Islet of Langerhans (tissue), 1 donor: ENCODE measurements at regions not wholly inside any gene's neighbourhood (a gene's known extent, or its start where the extent isn't known, plus 50 kb on each side); places are given as distances from the start of the nearest gene placed in this dataset.
"Not testable (repeated sequence)": the region's sequence is repeated elsewhere in the genome, so short reads cannot be mapped to it uniquely, and the experiment has no call there.

Source experiments
- FAIRE-seq: peaks from one replicate; lab custom pipeline; 2011; peaks lifted over from hg19 to GRCh38; lab: Jason Lieb, UNC

- no peak for FAIRE-seq
Measured at GRCh38 chr10:56298941-56299340, 62.1 kb downstream of the ZWINT start.

DNA sequence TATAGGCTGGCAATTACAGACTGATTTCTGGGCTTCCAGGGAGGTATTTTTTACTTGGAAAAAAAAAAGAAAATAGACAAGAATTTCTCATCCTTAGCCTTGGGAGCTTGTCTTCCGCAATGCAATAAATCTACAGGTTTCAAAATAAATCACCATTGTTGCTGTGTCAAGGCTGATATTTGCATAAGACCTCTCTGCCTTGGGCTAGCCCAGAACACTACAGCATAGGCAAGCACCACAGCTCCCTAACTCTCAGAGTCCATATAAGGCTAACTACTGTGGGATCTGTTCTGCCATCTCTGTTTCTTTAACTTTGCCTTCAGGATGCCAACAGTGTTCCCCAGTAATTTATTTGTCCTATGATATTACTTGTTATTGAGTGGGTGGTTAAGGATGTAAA, 64.4 kb downstream of the ZWINT start:
- no peak for FAIRE-seq

DNA sequence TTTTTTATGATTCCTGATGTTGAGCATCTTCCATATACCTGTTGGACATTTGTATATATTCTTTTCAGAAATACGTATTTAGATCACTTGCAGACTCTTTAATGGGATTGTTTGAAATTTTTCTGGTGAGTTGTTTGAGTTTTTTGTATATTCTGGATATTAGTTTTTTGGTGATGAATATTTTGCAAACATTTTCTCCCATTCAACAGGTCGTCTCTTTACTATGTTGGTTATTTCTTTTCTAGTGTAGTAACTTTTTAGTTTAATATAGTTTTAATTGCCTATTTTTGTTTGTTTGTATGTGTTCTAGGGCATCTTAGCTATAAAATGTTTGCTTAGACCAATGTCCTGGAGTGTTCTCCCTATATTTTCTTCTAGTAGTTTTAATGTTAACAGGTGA, 72.7 kb downstream of the ZWINT start:
- FAIRE-seq = no peak

DNA sequence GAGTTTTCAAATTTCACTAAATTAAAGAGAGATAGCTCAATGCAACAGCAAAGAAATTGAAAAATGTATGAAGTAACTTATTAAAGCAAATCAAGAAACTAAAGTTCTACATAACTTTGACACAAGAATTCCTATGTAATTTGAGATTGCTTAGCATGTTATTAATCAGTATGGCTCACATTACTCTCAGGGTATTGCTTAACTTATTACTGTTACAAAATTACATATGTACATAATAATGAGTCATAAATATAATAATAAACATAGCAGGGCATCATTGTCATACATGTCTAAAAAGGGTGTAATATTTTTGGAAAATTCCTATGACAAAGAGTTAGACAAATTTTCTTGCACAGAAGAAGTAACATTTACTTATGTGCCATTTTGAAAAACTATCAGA, 75.0 kb downstream of the ZWINT start:
- no peak for FAIRE-seq

- no peak for FAIRE-seq
Measured at GRCh38 chr10:56279270-56279669, 81.8 kb downstream of the ZWINT start.

GRCh38 chr10:56269181-56269580, 91.9 kb downstream of the ZWINT start:
- no peak for FAIRE-seq

DNA sequence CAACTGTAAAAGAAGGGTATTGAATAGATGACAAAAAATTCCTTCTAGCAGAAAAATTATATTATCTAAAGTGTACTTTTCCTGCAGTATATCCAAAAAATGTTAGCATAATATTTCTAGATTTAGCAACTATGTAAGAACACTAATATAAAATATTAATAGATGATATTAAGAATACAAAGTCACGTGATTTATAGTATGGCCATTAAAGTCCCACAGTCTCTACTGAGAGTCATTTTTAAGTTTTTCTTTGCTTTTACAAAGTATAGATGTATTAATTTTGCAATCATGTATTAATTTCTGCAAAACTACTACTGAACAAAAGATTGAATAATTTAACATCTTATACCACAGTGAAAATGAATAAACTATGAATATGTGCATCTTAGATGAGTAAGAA, 94.9 kb downstream of the ZWINT start:
- no peak for FAIRE-seq

GRCh38 chr10:56258991-56259390, 102.1 kb downstream of the ZWINT start:
- no peak for FAIRE-seq

- FAIRE-seq = no peak
Measured at GRCh38 chr10:56258378-56258777, 102.7 kb downstream of the ZWINT start.

DNA sequence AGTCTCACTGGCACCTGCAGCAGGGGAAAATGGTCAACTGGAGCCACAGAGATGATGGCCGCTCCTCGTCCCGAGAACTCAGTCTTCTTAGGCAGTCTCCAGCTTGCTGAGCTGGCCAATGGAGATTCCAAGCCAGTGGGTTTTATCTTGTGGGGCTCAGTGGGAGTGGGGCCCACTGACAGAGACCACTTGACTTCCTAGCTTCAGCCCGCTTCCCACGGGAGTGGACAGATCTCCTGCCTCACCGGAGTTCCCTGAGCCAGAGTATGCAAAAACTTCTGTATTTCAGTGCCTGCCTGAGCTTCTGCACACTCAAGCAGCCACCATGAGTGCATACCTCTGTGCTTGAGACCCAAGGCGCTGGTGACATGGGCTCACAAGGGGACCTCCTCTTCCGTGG, 105.8 kb downstream of the ZWINT start:
- no peak for FAIRE-seq

DNA sequence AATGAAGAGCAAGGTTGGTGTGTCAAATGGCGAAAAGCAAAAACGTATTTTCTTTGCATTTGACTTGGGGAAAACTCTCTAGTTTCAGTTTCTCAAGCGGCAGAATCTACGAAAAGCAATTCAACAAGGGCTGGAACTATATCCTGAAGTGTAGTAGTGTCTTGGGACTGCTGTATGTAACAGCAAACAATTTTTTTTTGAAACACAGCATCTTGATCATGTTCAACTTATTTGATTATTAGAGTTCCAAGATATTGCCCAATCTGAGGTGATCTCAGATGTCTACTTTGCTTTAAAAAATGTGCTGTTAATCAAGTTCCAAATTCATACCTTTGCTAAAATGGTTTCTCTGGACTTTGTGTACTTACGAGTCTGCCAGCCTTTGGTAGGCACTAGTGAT, 120.6 kb downstream of the ZWINT start:
- no peak for FAIRE-seq

GRCh38 chr10:56231436-56231835, 129.6 kb downstream of the ZWINT start:
- FAIRE-seq = no peak

DNA sequence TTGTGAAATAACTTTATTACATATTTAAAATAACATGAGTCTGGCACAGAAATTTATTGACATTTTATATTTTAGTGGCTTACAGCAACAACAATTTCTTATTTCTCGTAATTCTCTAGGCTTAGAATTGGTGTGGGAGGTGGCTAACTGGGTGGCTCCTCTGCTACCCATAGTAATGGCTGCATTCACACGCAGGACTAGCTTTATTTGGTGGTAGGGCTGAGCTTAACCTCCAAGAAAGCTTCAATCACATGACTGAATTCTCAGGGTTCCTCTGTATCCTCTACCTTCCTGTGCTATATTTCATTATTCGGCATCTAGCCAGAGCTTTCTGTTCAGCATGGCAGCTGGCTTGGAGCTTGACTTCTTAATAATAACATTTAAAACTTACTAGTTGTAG, 138.8 kb downstream of the ZWINT start:
- no peak for FAIRE-seq

DNA sequence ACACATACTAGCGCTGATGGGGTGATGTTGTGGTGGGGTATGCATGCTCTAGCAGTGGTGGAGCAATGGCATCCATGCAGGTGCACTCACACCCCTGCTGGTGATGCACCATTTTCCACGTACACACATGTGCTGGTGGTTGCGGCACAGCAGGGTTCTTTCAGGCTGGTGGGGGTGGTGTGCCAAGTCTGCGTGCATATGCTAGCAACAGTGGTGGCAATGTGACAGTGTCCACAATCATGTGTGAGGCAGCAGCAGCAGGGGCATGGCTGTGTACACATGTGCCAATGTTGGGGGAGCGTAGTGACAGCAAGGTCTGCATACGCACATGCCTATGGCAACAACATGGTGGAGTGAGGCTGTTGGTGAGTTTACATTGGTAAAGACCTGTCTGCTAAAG, 148.1 kb downstream of the ZWINT start:
- FAIRE-seq = no peak

DNA sequence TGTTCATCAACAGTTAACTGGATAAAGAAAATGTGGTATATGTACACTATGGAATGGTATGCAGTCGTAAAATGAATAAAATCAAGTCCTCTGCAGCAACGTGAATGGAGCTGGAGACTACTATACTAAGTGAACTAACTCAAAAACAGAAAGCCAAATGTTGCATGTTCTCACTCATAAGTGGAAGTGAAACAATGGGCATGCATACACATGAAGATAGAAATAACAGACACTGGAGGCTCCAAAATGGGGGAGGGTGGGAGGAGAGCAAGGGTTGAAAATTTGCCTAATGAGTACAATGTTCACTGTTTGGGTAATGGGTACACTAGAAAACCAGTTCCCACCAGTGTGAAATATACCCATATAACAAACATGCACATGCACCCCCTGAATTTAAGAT, 179.5 kb downstream of the ZWINT start:
- no peak for FAIRE-seq

GRCh38 chr10:56178210-56178609, 182.8 kb downstream of the ZWINT start:
- FAIRE-seq = no peak

- FAIRE-seq = not testable (repeated sequence)
Measured at GRCh38 chr10:56155091-56155513, 206.0 kb downstream of the ZWINT start.

DNA sequence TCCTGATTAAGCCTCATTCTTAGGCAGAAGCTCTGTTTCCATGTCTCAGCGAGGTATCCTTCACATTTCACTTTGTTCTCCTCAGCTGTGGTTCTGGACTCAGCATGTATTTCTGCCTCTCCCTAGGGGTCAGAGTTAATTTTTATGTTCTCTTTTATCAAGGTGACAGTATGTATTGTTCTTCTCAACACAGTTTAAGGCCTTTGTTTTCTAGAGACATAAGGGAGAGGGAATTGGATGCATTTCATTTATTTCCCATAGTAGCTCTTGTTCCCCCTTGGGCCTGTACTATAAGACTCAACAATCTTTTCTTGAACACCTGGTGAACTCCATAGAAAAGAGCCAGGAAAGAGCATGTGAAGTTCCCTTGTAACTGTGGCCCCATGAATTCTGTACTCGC, 214.3 kb downstream of the ZWINT start:
- FAIRE-seq = no peak

DNA sequence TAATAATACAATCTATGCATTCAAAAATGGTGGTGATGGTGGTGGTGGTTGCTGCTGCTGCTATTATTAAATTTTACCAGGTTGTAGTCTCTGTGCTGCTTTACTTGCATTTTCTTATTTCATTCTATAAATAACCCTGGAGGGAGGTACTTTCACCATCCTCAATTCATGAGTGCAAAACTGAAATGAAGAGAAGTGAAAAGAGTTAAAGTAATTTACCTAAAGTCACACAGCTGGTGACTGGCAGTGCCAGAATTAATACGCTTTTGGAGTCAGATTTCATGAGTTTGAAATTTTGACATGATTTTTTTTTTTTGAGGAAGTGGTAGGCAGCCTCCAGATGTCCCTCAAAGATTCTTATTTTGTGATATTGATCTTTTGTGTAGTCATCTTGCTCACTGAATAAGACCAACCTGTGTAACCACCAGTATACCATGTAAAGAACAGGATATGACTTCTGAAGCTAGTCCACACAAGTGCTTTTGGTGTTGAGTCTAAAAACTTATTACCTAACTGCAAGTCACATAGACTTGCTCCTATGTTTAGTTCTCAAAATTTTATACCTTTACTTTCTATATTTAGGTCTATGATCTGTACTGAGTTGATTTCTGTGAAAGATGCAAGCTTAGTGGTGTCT, 218.8 kb downstream of the ZWINT start:
- no peak for FAIRE-seq

DNA sequence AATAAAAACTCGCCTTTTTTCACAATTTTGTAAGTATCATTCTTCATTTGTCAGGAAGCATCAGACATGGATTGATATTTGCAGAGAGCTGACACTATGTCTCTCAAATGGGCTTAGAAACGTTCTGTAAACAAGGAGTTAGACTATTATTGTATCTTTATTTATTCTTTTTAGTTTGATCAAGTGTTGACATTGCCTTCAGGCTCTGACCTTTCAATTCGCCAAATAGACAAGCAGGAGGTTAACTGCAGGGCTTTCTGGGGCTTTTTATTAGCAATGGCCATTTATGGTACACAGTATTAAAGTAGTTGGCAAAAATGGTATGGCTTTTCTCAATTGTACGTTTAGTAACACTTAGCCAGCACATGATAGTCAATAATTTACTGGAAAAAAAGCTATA, 221.7 kb downstream of the ZWINT start:
- no peak for FAIRE-seq

- no peak for FAIRE-seq
Measured at GRCh38 chr10:56135828-56136227, 225.2 kb downstream of the ZWINT start.

GRCh38 chr10:56123247-56123646, 237.8 kb downstream of the ZWINT start:
- no peak for FAIRE-seq

DNA sequence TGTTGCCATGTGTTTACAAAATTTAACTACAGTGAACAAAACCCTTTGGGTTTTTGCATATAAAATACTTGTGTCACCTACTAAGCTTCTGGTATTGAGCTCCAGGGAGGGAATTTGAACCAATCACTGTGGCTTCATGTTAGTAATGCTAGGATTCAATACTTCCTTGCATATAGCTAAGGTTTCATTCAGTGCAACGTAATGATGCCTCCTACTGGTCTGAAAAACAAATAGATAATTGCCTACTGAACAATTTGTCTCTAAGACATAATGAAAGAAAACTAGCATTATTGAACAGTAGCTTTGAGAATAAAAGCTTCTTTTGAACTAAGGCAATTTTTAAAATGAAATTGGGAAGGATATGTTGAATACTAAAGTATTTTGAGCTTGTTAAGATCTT, 244.4 kb downstream of the ZWINT start:
- FAIRE-seq = no peak

DNA sequence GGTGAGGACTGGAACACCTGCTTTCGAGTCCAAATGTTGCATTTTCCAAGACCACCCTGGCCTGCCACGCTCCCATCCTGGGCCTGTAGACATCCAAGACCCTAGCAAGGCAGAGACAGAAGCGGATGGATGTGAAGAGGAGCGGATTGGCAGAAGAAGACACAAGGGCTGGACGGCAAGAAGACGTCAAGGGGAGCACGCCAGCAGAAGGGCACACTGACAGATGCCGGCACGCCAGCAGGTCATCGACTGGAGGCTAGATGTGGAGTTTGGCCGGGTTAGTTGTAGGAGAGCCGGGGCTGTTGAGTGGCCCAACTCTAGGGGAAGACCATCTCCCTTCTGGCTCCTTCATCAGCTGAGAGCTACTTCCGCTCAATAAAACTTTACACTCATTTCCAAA, 251.6 kb downstream of the ZWINT start:
- no peak for FAIRE-seq

GRCh38 chr10:56104923-56105322, 256.1 kb downstream of the ZWINT start:
- FAIRE-seq = no peak
